AG10803 (cell line): ENCODE measurements at regions not wholly inside any gene's neighbourhood (a gene's known extent, or its start where the extent isn't known, plus 50 kb on each side); places are given as distances from the start of the nearest gene placed in this dataset.

Experiments used
- DNase-seq: peaks from one replicate; pipeline ENCODE4 v3.0.0; 2010; ENCODE audit warnings: low read depth
- H3K4me3 ChIP-seq: 2 replicates; pipeline ENCODE4 v1.5.1; 2011; ENCODE audit warnings: mild to moderate bottlenecking, low read length, control low read depth
- TF ChIP-seq, protein P1 (sequence below): conservative IDR thresholded peaks from 2 replicates; pipeline ENCODE4 v1.5.1; 2011; ENCODE audit warnings: mild to moderate bottlenecking, low read length, control low read depth, inconsistent platforms

DNA sequence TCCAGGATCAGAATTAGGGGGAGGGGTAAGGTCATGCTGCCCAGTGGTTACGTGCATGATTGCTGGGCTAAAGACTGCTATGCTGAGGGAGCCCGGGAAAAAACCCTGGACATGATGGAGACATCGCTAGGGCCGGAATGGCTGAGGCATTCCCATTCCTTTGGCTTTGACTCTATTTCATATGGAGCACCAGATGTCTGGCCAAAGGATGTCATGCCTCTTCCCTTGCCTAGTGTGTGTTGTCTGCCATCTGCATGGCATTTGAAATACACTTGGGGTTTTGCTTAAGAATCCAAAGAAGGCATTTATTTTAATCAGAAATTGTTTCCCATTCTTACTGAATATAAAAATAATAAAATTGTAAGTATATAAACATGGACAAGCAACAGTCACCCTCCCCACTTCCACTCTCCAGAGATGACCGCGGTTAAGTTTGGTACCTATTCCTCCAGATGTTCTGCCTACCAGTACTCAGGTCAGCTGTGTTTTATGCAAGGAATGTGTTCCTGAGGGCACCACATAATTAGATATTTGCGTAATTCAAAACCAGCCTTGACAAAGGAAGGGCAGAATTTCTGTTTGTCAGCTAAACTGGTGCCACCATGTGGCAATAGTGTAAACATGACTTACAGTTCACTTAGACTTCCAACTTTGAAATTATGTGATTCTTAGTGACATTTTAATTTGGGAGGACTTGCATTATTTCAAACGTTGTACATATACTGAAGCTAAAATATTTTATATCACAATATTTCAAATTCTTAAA, 105.9 kb downstream of the CT47B1 start:
- DNase-seq, result peak; percentile 91
- TF ChIP-seq, protein P1, sequence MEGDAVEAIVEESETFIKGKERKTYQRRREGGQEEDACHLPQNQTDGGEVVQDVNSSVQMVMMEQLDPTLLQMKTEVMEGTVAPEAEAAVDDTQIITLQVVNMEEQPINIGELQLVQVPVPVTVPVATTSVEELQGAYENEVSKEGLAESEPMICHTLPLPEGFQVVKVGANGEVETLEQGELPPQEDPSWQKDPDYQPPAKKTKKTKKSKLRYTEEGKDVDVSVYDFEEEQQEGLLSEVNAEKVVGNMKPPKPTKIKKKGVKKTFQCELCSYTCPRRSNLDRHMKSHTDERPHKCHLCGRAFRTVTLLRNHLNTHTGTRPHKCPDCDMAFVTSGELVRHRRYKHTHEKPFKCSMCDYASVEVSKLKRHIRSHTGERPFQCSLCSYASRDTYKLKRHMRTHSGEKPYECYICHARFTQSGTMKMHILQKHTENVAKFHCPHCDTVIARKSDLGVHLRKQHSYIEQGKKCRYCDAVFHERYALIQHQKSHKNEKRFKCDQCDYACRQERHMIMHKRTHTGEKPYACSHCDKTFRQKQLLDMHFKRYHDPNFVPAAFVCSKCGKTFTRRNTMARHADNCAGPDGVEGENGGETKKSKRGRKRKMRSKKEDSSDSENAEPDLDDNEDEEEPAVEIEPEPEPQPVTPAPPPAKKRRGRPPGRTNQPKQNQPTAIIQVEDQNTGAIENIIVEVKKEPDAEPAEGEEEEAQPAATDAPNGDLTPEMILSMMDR, result peak; percentile 50

DNA sequence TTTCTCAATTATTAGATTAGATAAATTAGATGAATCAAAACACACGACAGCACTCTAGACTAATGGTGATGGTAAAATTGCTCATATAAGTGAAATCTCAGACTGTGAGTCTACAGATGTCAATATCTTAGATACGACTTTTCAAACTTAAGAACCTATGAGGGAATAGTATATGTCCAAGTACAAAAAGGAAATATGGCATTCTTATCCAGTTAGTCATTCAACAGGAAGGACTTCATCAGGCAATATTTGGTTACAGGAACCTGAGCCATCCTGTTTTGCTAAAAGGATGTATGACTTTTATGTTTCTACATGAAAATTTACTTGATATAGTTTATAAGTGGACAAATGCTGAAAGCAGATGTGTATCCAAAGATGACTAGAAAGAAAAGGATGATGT, 107.0 kb downstream of the CT47B1 start:
- DNase-seq, result peak; percentile 71
- H3K4me3 ChIP-seq, result no peak overlapping the region
- TF ChIP-seq, protein P1, result no peak

More for the DNA sequence above, 105.9 kb downstream of the CT47B1 start:
- no peak overlapping the region for H3K4me3 ChIP-seq

DNA sequence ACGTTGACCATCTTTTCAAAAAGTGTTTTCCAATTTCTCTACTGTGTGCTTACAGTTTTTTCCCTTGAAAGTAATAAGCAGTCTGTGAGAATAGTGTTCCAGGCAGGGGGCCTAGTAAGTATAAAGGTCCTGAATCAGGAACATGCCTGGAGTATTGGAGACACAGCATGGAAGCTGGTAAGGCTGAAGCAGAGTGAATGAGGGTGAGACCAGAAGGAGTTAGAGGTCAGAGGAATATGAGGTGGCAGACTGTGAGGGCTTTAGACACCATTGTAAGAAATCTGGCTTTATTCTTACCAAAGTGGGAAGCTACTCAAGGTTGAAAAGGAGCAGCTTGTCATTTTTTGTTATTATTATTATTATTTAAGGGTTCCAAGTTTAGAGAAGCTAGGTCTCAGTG, 107.4 kb downstream of the CT47B1 start:
- TF ChIP-seq, protein P1, result no peak
- H3K4me3 ChIP-seq, result no peak overlapping the region
- DNase-seq, result no peak

DNA sequence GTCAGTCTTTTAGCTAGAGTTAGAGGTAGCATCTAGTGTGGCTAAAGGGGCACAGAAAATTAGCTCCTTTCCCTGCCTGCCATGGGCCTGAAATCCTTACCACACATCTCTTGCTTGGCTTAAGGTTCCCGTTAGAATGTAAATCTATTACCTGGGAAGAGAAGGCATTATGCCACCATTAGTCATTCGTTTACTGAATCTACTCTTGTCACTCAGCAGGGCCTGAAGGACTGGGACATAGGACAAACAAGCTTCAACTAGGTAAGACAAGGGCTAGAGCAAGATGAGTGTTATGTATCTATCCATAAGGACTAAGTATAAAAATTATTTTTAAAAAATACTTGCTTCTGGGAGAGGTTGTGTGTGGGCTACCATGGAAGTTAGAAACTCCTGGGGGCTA, 112.4 kb downstream of the CT47B1 start:
- DNase-seq, result no peak
- no peak overlapping the region for H3K4me3 ChIP-seq
- TF ChIP-seq, protein P1, result no peak

DNA sequence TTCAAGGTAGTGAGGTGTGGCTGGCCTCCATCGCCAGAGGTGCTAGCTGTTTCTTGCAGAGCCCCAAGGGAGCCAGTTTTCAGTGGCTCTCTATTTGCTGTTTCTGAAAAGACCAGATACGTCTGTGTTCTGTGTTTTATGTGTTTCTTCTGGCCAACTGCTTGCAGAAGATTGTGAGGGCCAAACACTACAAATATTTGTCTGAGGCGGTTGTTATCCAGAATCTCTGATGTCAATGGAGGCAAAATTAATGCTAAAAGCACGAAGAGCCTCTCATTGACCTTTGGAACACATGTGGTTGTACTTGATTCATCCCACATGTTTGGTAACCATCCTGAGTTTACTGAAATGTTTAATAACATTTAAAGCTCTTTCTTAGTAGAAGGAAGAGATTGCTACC, 113.9 kb downstream of the CT47B1 start:
- DNase-seq, result peak; percentile 96
- TF ChIP-seq, protein P1, result no peak
- no peak overlapping the region for H3K4me3 ChIP-seq

DNA sequence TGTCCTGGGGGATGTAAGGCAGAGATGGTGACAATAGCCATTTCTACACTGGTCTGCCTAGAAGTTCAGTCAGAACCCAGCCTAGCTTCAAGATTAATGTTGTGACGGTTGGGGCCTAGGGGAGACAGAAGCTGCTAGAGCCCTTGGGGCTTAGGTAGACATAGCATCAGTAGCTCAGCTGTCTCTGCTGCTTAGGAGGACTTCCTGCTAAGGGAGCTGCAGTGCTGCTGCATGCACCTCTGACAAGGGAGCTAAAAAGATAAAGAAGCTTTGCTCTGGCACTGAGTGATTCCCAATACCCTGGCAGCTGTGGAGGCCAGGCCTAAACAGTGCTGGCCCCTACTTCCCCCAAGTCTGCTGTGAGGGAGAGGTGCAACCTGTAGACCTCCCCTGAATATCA, 116.0 kb downstream of the CT47B1 start:
- TF ChIP-seq, protein P1, result no peak
- DNase-seq, result no peak
- H3K4me3 ChIP-seq, result no peak overlapping the region
